ENCODE measurements at regions not wholly inside any gene's neighbourhood (a gene's known extent, or its start where the extent isn't known, plus 50 kb on each side); places are given as distances from the start of the nearest gene placed in this dataset.

GRCh38 chr1:34532113-34532512, 222.7 kb upstream of the GJB5 start (continued):
- no peak for TF ChIP-seq CTCF (IDR thresholded peaks at IDR 0.05 in 2 of 3, conservative IDR thresholded peaks at IDR 0.05 in 1 of 3; ENCODE audit: borderline replicate concordance in 1 of 3, insufficient read depth in 1 of 3, low read depth in 2 of 3, low read length in 2 of 3)
- TF ChIP-seq SRF (IDR thresholded peaks at IDR 0.05; ENCODE audit: low read depth): no peak
- TF ChIP-seq ATF3 (IDR thresholded peaks at IDR 0.05): no peak
- TF ChIP-seq EGR1 (IDR thresholded peaks at IDR 0.05; ENCODE audit: low read depth): no peak
- TF ChIP-seq SIN3A (IDR thresholded peaks at IDR 0.05; ENCODE audit: low read depth): no peak
- TF ChIP-seq TCF7L2 (IDR thresholded peaks at IDR 0.05; ENCODE audit: borderline replicate concordance, extremely low read depth, insufficient read depth, insufficient read length): no peak
- no peak for TF ChIP-seq ELF1 (IDR thresholded peaks at IDR 0.05; ENCODE audit: borderline replicate concordance, low read depth)

GRCh38 chr1:34538481-34538880, 216.4 kb upstream of the GJB5 start:
- Histone ChIP-seq H3K4me3 (replicated peaks in 1 of 2; ENCODE audit: low read depth in 1 of 2, low read length in 2 of 2) (no peak overlapping the region), H4K20me1 (ENCODE audit: insufficient read depth) (no peaks in the 10 kb centered on the region), H3K27ac (ENCODE audit: low read depth, low read length) (no peak overlapping the region), H3K27me3 (ENCODE audit: insufficient read depth, low read length) (peaks cover 3% of the 10 kb centered on the region; the same call in 1 of the 2 replicates), H3K9ac (ENCODE audit: low read length) (no peak overlapping the region), H2AFZ (ENCODE audit: low read depth, low read length, poor library complexity, severe bottlenecking) (no peak overlapping the region), H3K9me3 (ENCODE audit: control insufficient read depth in 1 of 2, insufficient read depth in 1 of 2, low read depth in 1 of 2, low read length in 2 of 2) (no peaks in the 10 kb centered on the region), H3K79me2 (ENCODE audit: insufficient read depth, low read length) (no peaks in the 10 kb centered on the region), H3K4me2 (ENCODE audit: low read length) (no peak overlapping the region), H3K36me3 (ENCODE audit: control insufficient read depth in 1 of 2, insufficient read depth in 2 of 2, low read length in 2 of 2) (no peaks in the 10 kb centered on the region), H3K9me2 (ENCODE audit: insufficient read depth) (no peaks in the 10 kb centered on the region), H3K4me1 (ENCODE audit: control insufficient read depth in 1 of 2, insufficient read depth in 2 of 2, low read length in 2 of 2) (no peaks in the 10 kb centered on the region)
- POLR2A ChIA-PET: no interaction called here
- intact Hi-C loops (cut with micrococcal nuclease): no loop called here
- no TSS peak for BruUV-seq (replicated peaks)
- RAD21 ChIA-PET (ENCODE audit: low non-redundant PET in 1 of 2, low total read pairs in 2 of 2, uncharacterized antibody in 2 of 2, unreplicated experiment in 2 of 2): no interaction called here
- DNase-seq (ENCODE audit: low read depth, low spot score) (no peak), ATAC-seq (no peak)
- CTCF ChIA-PET: no interaction called here
- TF ChIP-seq EZH2phosphoT487 (IDR thresholded peaks at IDR 0.05; ENCODE audit: borderline replicate concordance): no peak
- TF ChIP-seq ELF1 (IDR thresholded peaks at IDR 0.05; ENCODE audit: borderline replicate concordance, low read depth): no peak
- no peak for TF ChIP-seq FOSL1 (IDR thresholded peaks at IDR 0.05; ENCODE audit: low read depth)
- no peak for TF ChIP-seq TCF7L2 (IDR thresholded peaks at IDR 0.05; ENCODE audit: borderline replicate concordance, extremely low read depth, insufficient read depth, insufficient read length)
- TF ChIP-seq ZFX (IDR thresholded peaks at IDR 0.05): no peak
- TF ChIP-seq CTCF (IDR thresholded peaks at IDR 0.05 in 2 of 3, conservative IDR thresholded peaks at IDR 0.05 in 1 of 3; ENCODE audit: borderline replicate concordance in 1 of 3, insufficient read depth in 1 of 3, low read depth in 2 of 3, low read length in 2 of 3): no peak
- no peak for TF ChIP-seq CEBPB (IDR thresholded peaks at IDR 0.05; ENCODE audit: low read depth)
- no peak for TF ChIP-seq JUND (IDR thresholded peaks at IDR 0.05)
- no peak for TF ChIP-seq ZBTB33 (IDR thresholded peaks at IDR 0.05; ENCODE audit: extremely low read depth, insufficient replicate concordance, low read length)
- TF ChIP-seq REST (IDR thresholded peaks at IDR 0.05; ENCODE audit: low read depth): no peak
- no peak for TF ChIP-seq EGR1 (IDR thresholded peaks at IDR 0.05; ENCODE audit: low read depth)

Data from HCT116 (cell line).